ENCODE measurements at regions not wholly inside any gene's neighbourhood (a gene's known extent, or its start where the extent isn't known, plus 50 kb on each side); places are given as distances from the start of the nearest gene placed in this dataset.
"Not testable (repeated sequence)": the region's sequence is repeated elsewhere in the genome, so short reads cannot be mapped to it uniquely, and the experiment has no call there.

DNA sequence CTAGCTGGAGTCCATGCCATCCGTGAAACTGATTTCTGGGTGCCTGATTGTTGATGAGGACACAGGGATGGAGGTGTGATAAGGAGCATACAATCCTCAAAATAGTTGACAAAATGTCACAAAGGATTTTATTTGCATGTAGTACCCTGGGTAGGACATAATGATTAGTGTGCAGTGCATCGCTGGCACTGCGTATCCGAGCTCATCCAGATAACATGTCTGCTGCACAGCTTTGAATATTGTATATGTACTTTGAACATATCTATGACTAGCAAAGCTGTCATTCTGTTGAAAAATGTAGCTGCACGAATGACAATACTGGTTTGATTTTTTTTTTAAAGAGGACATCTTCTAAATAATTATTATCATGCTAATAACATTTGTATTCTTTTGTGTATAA lies 529.7 kb upstream of the FANCL start:
- no peak for DNase-seq (ENCODE audit: low read depth in 3 of 3)

DNA sequence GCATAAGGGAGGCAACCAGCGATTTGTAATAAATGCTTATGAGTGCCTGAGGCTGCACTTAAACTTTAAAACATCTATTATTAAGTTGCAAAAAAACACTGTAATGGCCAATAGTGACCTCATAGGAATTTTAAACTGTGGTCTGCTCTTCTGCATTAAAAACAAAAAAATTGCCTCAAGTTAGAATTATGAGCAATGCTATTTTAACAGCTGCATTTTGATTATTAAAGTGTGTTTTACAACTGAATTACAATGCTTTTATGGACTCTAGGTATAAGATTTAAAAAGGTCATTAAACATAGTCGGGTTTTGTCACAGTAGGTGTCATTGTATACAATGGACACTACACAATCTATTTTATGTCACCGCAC lies 528.7 kb upstream of the FANCL start:
- no peak for DNase-seq (ENCODE audit: low read depth in 3 of 3)

GRCh38 chr2:58769111-58769863 lies 528.2 kb upstream of the FANCL start:
- no peak for DNase-seq (ENCODE audit: low read depth in 3 of 3)

- DNase-seq (ENCODE audit: low read depth in 3 of 3) = no peak
Measured at GRCh38 chr2:58768715-58769080, 527.6 kb upstream of the FANCL start.

GRCh38 chr2:58767828-58768714 lies 526.9 kb upstream of the FANCL start:
- no peak for DNase-seq (ENCODE audit: low read depth in 3 of 3)

DNA sequence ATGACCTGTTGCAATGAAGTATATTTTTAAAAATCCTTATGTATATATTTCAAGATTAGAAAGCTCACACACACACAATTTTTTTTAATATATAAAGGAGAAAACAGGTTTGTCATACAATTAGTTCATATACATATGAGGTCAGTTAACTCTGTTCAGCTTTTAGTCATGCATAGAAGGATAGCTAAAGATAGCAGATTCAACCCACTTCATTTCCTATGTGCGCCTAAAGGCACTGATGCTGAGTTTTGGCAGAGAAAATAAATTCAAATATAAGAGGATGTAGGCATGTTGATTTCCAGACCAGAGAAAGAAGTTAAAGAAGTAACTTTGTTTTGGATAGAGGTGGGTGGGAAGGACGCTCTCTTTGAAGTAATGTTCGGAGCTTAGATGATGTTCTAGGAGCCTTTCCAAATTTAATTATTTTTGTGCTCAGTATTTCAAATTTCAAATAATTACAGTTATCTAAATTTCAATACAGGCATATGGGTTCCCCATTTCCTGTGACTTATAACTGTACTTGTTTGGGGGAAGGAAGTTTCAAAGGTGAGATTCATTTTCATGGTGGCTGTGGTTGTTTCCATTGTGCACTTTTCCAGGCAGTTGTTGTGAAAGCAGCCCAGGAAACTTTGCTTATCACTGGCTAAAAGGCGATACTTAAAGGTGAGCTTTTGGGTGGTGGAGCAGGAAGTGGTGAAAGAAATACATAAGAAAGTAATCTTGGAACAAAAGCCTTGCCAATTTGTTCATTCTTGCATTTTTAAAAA lies 523.4 kb upstream of the FANCL start:
- DNase-seq (ENCODE audit: low read depth in 3 of 3) = no peak

GRCh38 chr2:58762176-58762781 lies 521.2 kb upstream of the FANCL start:
- DNase-seq (ENCODE audit: low read depth in 3 of 3) = no peak

- DNase-seq (ENCODE audit: low read depth in 3 of 3) = no peak
Measured at GRCh38 chr2:58757971-58758370, 516.8 kb upstream of the FANCL start.

DNA sequence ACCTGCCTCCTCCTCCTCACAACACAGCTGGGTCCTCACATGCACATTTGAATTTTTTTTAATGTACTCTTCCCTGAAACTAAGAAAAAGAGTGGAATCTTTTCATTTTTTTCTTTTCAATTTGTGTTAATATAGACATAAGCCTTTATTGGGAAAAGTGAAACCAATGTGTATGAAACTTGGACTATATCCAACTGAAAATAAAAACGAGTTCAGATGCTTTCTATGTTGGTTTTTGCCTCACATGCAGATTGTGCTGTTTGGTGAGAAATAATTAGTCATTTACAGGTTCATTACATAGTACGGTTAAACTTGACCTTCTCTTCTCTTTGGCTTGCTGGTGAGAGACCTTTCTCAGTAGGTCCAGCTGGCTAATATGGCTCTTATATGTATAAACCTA lies 515.2 kb upstream of the FANCL start:
- no peak for DNase-seq (ENCODE audit: low read depth in 3 of 3)

- DNase-seq (ENCODE audit: low read depth in 3 of 3) = not testable (repeated sequence)
Measured at GRCh38 chr2:58752507-58752906, 511.4 kb upstream of the FANCL start.

DNA sequence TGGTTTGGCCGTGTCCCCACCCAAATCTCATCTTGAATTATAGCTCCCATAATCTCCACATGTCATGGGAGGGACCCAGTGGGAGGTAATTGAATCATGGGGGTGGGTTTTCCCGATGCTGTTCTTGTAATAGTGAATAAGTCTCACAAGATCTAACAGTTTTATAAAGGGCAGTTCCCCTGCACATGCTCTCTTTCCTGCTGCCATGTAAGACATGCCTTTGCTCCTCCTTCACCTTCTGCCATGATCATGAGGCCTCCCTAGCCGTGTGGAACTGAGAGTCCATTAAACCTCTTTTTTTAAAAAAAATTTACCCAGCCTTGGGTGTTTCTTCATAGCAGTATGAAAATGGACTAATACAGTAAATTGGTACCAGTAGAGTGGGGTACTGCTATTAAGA lies 510.6 kb upstream of the FANCL start:
- DNase-seq (ENCODE audit: low read depth in 3 of 3) = not testable (repeated sequence)

- DNase-seq (ENCODE audit: low read depth in 3 of 3) = no peak
Measured at GRCh38 chr2:58749041-58749440, 507.9 kb upstream of the FANCL start.

DNA sequence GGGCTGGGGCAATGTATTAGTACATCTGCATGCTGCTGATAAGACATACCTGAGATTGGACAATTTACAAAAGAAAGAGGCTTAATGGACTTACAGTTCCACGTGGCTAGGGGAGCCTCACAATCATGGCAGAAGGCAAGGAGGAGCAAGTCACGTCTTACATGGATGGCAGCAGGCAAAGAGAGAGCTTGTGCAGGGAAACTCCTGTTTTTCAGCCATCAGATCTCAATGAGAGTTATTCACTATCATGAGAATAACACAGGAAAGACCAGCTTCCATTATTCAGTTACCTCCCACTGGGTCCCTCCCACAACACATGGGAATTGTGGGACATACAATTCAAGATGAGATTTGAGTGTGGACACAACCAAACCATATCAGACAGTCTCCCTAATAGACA lies 504.2 kb upstream of the FANCL start:
- DNase-seq (ENCODE audit: low read depth in 3 of 3) = not testable (repeated sequence)

GRCh38 chr2:58740426-58740825 lies 499.3 kb upstream of the FANCL start:
- no peak for DNase-seq (ENCODE audit: low read depth in 3 of 3)

DNA sequence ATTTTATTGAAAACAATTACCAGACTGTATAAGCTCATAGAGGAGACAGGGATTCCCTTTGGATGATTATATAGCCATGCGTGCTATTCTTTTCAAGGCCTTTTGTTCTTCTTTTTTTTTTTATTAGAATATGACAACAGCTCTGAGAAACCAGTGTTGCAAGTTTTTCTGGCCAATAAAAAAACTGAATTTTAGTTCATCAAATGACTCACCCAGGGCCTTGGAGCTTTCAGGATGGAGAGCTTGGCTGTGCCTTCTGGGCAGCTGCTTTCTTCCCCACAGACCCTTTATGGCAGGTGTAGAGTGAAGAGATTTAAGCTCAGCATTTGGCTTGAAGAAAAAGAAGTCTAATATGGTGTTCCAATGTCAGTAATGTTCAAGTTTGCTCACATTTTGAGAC lies 497.9 kb upstream of the FANCL start:
- DNase-seq (ENCODE audit: low read depth in 3 of 3) = no peak

- DNase-seq (ENCODE audit: low read depth in 3 of 3) = no peak
Measured at GRCh38 chr2:58734365-58734764, 493.2 kb upstream of the FANCL start.

- DNase-seq (ENCODE audit: low read depth in 3 of 3) = no peak
Measured at GRCh38 chr2:58732999-58733398, 491.9 kb upstream of the FANCL start.

DNA sequence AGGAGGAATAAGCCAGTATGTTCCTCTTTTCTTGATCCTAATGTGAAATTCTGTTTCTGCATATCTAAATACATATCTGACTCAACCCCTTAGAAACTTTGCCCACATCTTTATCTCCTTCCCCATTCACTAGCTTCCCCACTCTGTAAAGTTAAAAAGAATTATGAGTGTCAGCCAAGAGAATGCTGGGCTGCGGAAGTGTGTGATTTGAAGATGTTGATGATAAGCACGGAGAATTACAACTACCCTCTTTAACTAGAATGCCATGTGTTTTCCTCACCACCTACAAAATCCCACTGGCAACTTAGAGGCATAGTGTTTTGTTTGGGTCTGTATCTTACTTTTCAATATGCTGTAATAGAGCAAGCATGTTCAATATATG lies 490.4 kb upstream of the FANCL start:
- DNase-seq (ENCODE audit: low read depth in 3 of 3) = no peak

- DNase-seq (ENCODE audit: low read depth in 3 of 3) = no peak
Measured at GRCh38 chr2:58730764-58731487, 489.8 kb upstream of the FANCL start.

DNA sequence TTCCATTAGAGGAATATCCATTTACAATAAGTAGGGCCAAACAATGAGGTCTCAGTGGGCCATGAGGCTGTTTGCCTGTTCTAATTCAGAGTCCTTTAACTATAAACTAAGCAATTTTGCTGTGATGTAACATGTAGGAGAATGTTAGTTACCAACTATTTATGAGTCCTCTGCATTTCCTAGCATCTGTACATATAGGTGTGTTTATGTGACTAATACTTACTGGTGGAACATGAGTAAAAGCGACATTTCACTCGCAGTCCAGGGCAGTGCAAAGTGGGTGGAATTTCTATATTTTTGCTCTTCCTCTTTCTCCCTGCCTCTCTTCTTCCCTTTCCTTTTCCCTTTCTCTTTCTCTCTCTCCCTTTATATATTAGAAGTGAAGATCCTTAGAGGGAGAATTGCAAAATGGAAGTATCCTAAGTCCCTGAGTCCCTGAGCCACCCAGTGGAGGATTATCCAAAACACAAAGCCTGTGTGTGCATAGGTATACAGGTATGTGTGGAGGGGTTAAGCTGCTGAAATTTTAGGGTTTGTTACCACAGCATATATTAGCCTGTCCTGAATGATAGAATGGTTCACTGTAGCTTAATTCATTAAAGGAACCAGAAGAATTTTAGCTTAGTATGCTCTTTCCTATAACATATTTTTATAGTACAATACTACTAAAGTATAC lies 487.0 kb upstream of the FANCL start:
- no peak for DNase-seq (ENCODE audit: low read depth in 3 of 3)

All from stimulated activated CD4-positive, alpha-beta T cell treated with anti-CD3 and anti-CD28 coated beads, TNF-alpha, amount 100 ng/mL, for 4 hours (primary cell).